ENCODE measurements at regions not wholly inside any gene's neighbourhood (a gene's known extent, or its start where the extent isn't known, plus 50 kb on each side); places are given as distances from the start of the nearest gene placed in this dataset.

DNA sequence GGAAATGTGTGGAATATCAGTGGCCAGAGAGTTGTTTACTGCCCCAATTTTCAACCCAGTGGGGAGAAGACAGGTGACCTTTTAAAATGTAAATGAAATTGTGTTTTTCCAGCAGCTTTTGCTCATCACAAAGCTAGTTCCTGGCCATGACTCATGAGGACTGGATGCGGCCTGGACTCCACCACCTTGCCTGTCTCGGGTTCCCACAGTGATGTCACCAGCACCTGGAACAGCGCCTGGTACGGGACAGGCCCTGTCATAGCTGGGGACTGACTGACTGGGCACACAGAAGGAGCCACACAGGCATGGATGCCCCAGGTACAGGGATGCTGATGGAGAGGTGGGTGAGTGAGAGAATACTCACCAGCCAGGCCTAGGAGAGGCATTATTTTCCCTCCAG, 277.1 kb downstream of the AJAP1 start:
- no peak for TF ChIP-seq ELF4 (IDR thresholded peaks at IDR 0.05)
- no peak for TF ChIP-seq SUZ12 (IDR thresholded peaks at IDR 0.05)
- no peak for TF ChIP-seq ZNF384 (IDR thresholded peaks at IDR 0.05)
- TF ChIP-seq TARDBP (IDR thresholded peaks at IDR 0.05) = no peak
- no peak for TF ChIP-seq NFRKB (IDR thresholded peaks at IDR 0.05)
- no peak for TF ChIP-seq CTBP1 (IDR thresholded peaks at IDR 0.05; ENCODE audit: borderline replicate concordance)
- TF ChIP-seq FOXM1 (IDR thresholded peaks at IDR 0.05; ENCODE audit: borderline replicate concordance) = no peak
- TF ChIP-seq ARNT (IDR thresholded peaks at IDR 0.05) = no peak
- no peak for TF ChIP-seq LEF1 (IDR thresholded peaks at IDR 0.05; ENCODE audit: borderline replicate concordance)
- TF ChIP-seq PKNOX1 (IDR thresholded peaks at IDR 0.05) = no peak
- no peak for TF ChIP-seq BHLHE40 (IDR thresholded peaks at IDR 0.05; ENCODE audit: borderline replicate concordance)
- no peak for TF ChIP-seq SP1 (IDR thresholded peaks at IDR 0.05)
- no peak for TF ChIP-seq HDGF (IDR thresholded peaks at IDR 0.05; ENCODE audit: borderline replicate concordance)
- TF ChIP-seq FOXK2 (IDR thresholded peaks at IDR 0.05) = no peak

Measured in HEK293T (cell line).